HepG2 (cell line): ENCODE measurements at regions not wholly inside any gene's neighbourhood (a gene's known extent, or its start where the extent isn't known, plus 50 kb on each side); places are given as distances from the start of the nearest gene placed in this dataset.

Experiments
- ATAC-seq: fragments of 200-7000 bp; cut with Tn5 transposase; 3 replicates; pipeline ENCODE4 v1.9.1; 2020; ENCODE audit warnings: mild to moderate bottlenecking, moderate library complexity
- BruUV-seq: library from RNA; stranded (reverse); fragments of 400-500 nt; replicated peaks from 2 replicates; lab custom pipeline; 2021; lab: Mats Ljungman, UMichigan
- CTCF ChIA-PET: fragments of 300-600 bp; formaldehyde crosslinking; extraction: SDS; loops from one replicate; lab custom pipeline; 2021; ENCODE audit warnings: low total read pairs, inconsistent platforms, low intra/inter-chr PET ratio; lab: Yijun Ruan, JAX
- POLR2A ChIA-PET: fragments of 350-600 bp; sonication (Branson Sonifier 250); formaldehyde crosslinking; loops from one replicate; lab custom pipeline; 2020; ENCODE audit warnings: antibody characterized with exemption, inconsistent platforms; lab: Yijun Ruan, JAX
- DNase-seq: peaks from one replicate; pipeline ENCODE4 v3.0.0-alpha.2; 2015; ENCODE audit warnings: low spot score
- FAIRE-seq: peaks from 3 replicates; lab custom pipeline; 2011; peaks lifted over from hg19 to GRCh38; lab: Jason Lieb, UNC
- H2AFZ ChIP-seq: one replicate; pipeline ENCODE4 v1.6.1; 2011; ENCODE audit warnings: low read length, inconsistent platforms
- H3K27ac ChIP-seq: fragments of 300-600 bp; 3 replicates; pipeline ENCODE4 v1.8.0; 2011; ENCODE audit warnings: mixed run types, mild to moderate bottlenecking, mixed read lengths, low read length, inconsistent platforms; ENCODE audit not compliant: insufficient read depth; ENCODE audit errors: extremely low read length
- H3K27me3 ChIP-seq, 2 experiments: fragments of 200-600 bp in 1 of 2; 2 replicates in 1 of 2; 3 replicates in 1 of 2; pipeline versions ENCODE4 v1.6.0 to v1.8.0; 2011; ENCODE audit warnings: low read length in 2 of 2, mild to moderate bottlenecking in 2 of 2, moderate library complexity in 2 of 2, inconsistent platforms in 1 of 2; ENCODE audit not compliant: insufficient read depth in 2 of 2, control insufficient read depth in 1 of 2
- H3K36me3 ChIP-seq, 2 experiments: fragments of 200-600 bp in 1 of 2; replicated peaks in 1 of 2; 2 replicates in 1 of 2; 3 replicates in 1 of 2; pipeline versions ENCODE4 v1.5.1 to v1.8.0; 2011; ENCODE audit warnings: low read length in 2 of 2, inconsistent platforms in 1 of 2; ENCODE audit not compliant: insufficient read depth in 2 of 2, control insufficient read depth in 1 of 2
- H3K4me1 ChIP-seq: 2 replicates; pipeline ENCODE4 v1.5.1; 2012; ENCODE audit warnings: low read length, inconsistent platforms; ENCODE audit not compliant: insufficient read depth
- H3K4me2 ChIP-seq: 2 replicates; pipeline ENCODE4 v1.6.0; 2011; ENCODE audit warnings: low read depth, low read length, inconsistent platforms
- H3K4me3 ChIP-seq, 3 experiments: fragments of 200-600 bp in 1 of 3; sonication (generic), shearing (Covaris generic) in 1 of 3; replicated peaks in 1 of 3; 2 replicates each; pipeline ENCODE4 v1.5.1; 2011 to 2016; ENCODE audit warnings: low read length in 3 of 3, inconsistent platforms in 2 of 3, low read depth in 2 of 3, mild to moderate bottlenecking in 2 of 3, control low read depth in 1 of 3, mixed read lengths in 1 of 3; ENCODE audit not compliant: insufficient read depth in 1 of 3
- H3K79me2 ChIP-seq: one replicate; pipeline ENCODE4 v1.6.1; 2011; ENCODE audit warnings: low read length, inconsistent platforms; ENCODE audit not compliant: insufficient read depth
- H3K9ac ChIP-seq: 2 replicates; pipeline ENCODE4 v1.6.0; 2011; ENCODE audit warnings: mild to moderate bottlenecking, low read depth, low read length, inconsistent platforms; ENCODE audit not compliant: insufficient read depth
- H3K9me3 ChIP-seq: 2 replicates; pipeline ENCODE4 v1.5.1; 2012; ENCODE audit warnings: mild to moderate bottlenecking, low read length
- H4K20me1 ChIP-seq: 2 replicates; pipeline ENCODE4 v1.6.0; 2011; ENCODE audit warnings: inconsistent platforms, mild to moderate bottlenecking, low read length, moderate library complexity; ENCODE audit not compliant: insufficient read depth
- EP300 ChIP-seq, 3 experiments: sonication (generic) in 1 of 3; formaldehyde crosslinking in 1 of 3; IDR thresholded peaks; 2 replicates each; pipeline versions ENCODE4 v1.5.1 to v1.6.1; 2011 to 2020; ENCODE audit warnings: low read depth in 2 of 3, low read length in 2 of 3, borderline replicate concordance in 1 of 3, improper control_type of control experiment in 1 of 3, mild to moderate bottlenecking in 1 of 3, missing genetic modification reagents in 1 of 3, moderate library complexity in 1 of 3
- RARA ChIP-seq: IDR thresholded peaks from 2 replicates; pipeline ENCODE4 v1.6.1; 2016; ENCODE audit warnings: missing genetic modification reagents, missing compliant biosample characterization
- SP1 ChIP-seq, 2 experiments: fragments of 450-650 bp in 1 of 2; sonication (generic) in 1 of 2; formaldehyde crosslinking in 1 of 2; IDR thresholded peaks; 2 replicates each; pipeline versions ENCODE4 v1.4.0 to v1.6.1; 2016 to 2020; ENCODE audit warnings: missing genetic modification reagents in 1 of 2
- ZFP1 ChIP-seq: IDR thresholded peaks from 2 replicates; pipeline ENCODE4 v1.6.1; 2016
- ZNF614 ChIP-seq: IDR thresholded peaks from 2 replicates; pipeline ENCODE4 v1.6.1; 2018; ENCODE audit warnings: missing biosample characterization, missing genetic modification reagents, inconsistent platforms, borderline replicate concordance
- ZNF720 ChIP-seq: sonication (generic); formaldehyde crosslinking; IDR thresholded peaks from 2 replicates; pipeline ENCODE4 v1.4.0; 2020; ENCODE audit warnings: missing genetic modification reagents
- WGBS: methylation state at CpG from one replicate; pipeline ENCODE4 v1.1.6; 2017; ENCODE audit warnings: low lambda C conversion rate; 5-methylcytosine and 5-hydroxymethylcytosine counted together
- in situ Hi-C: cut with HindIII; loops from 2 replicates; pipeline ENCODE4 v1.10.0; 2017; ENCODE audit warnings: low pct_unique_long_range_greater_than_20kb; ENCODE audit not compliant: extremely low pct_ligation_motif_present
- intact Hi-C: fragments of 100-400 bp; cut with micrococcal nuclease; formaldehyde crosslinking; loops from one replicate; pipeline ENCODE4 v1.10.0; 2022; ENCODE audit not compliant: unreplicated experiment
- TF ChIP-seq, protein P1 (sequence below): IDR thresholded peaks from 2 replicates; pipeline ENCODE4 v1.6.1; 2016; ENCODE audit warnings: low read depth, missing genetic modification reagents, missing compliant biosample characterization
- TF ChIP-seq, protein P2 (sequence below): sonication (generic); formaldehyde crosslinking; IDR thresholded peaks from 2 replicates; pipeline ENCODE4 v1.8.0; 2022; ENCODE audit warnings: missing genetic modification reagents, low read depth, mild to moderate bottlenecking, borderline replicate concordance

DNA sequence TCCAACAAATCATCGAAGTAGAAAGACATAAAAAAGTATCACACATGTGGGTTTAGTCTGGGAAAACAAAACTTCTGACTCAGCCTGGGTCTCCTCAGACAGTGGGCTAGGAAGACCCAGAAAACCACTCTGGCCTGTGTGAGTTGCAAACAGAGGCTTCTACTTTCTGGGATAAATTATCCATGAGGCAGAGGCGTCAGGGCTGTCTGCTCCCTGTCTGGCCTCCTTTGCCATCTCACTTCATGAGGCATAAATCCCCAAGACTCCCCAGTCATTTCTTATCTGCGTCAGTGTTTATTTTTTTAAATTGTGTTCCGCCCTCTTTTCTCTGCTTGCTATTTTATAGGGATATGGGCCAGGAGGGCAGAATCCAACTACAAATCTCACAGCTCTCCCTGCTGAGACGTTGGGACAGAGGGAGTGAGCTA is 80.6 kb upstream of the TRABD2B start:
- TF ChIP-seq, protein P1, sequence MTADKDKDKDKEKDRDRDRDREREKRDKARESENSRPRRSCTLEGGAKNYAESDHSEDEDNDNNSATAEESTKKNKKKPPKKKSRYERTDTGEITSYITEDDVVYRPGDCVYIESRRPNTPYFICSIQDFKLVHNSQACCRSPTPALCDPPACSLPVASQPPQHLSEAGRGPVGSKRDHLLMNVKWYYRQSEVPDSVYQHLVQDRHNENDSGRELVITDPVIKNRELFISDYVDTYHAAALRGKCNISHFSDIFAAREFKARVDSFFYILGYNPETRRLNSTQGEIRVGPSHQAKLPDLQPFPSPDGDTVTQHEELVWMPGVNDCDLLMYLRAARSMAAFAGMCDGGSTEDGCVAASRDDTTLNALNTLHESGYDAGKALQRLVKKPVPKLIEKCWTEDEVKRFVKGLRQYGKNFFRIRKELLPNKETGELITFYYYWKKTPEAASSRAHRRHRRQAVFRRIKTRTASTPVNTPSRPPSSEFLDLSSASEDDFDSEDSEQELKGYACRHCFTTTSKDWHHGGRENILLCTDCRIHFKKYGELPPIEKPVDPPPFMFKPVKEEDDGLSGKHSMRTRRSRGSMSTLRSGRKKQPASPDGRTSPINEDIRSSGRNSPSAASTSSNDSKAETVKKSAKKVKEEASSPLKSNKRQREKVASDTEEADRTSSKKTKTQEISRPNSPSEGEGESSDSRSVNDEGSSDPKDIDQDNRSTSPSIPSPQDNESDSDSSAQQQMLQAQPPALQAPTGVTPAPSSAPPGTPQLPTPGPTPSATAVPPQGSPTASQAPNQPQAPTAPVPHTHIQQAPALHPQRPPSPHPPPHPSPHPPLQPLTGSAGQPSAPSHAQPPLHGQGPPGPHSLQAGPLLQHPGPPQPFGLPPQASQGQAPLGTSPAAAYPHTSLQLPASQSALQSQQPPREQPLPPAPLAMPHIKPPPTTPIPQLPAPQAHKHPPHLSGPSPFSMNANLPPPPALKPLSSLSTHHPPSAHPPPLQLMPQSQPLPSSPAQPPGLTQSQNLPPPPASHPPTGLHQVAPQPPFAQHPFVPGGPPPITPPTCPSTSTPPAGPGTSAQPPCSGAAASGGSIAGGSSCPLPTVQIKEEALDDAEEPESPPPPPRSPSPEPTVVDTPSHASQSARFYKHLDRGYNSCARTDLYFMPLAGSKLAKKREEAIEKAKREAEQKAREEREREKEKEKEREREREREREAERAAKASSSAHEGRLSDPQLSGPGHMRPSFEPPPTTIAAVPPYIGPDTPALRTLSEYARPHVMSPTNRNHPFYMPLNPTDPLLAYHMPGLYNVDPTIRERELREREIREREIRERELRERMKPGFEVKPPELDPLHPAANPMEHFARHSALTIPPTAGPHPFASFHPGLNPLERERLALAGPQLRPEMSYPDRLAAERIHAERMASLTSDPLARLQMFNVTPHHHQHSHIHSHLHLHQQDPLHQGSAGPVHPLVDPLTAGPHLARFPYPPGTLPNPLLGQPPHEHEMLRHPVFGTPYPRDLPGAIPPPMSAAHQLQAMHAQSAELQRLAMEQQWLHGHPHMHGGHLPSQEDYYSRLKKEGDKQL (CRISPR knock-in tag), result no peak
- no peak for TF ChIP-seq EP300 (IDR thresholded peaks at IDR 0.05; ENCODE audit: low read depth in 2 of 2, low read length in 2 of 2)
- no peak for TF ChIP-seq EP300 (CRISPR knock-in tag; IDR thresholded peaks at IDR 0.05; ENCODE audit: borderline replicate concordance)
- no peak for TF ChIP-seq ZFP1 (CRISPR knock-in tag)
- TF ChIP-seq RARA (CRISPR knock-in tag), result no peak
- TF ChIP-seq, protein P2, sequence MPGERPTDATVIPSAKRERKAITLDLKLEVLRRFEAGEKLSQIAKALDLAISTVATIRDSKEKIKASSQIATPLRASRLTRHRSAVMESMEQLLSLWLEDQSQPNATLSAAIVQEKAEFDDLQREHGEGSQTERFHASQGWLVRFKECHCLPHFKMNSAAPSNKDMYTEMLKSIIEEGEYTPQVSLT (CRISPR knock-in tag), result no peak
- TF ChIP-seq SP1 (IDR thresholded peaks at IDR 0.05), result no peak
- no peak for TF ChIP-seq SP1 (CRISPR knock-in tag; IDR thresholded peaks at IDR 0.05)
- TF ChIP-seq ZNF614 (CRISPR knock-in tag), result no peak
- TF ChIP-seq ZNF720 (CRISPR knock-in tag), result no peak
- no peak overlapping the region for H3K4me2 ChIP-seq
- FAIRE-seq, result no peak
- H3K36me3 ChIP-seq, result no peaks in the 10 kb centered on the region
- no peaks in the 10 kb centered on the region for H3K79me2 ChIP-seq
- WGBS, result 20% methylated on average over 5 of the region's 5 CpGs
- H3K4me1 ChIP-seq, result peaks cover 9% of the 10 kb centered on the region; the same call in 1 of the 2 replicates
- H3K9me3 ChIP-seq, result no peaks in the 10 kb centered on the region
- intact Hi-C loops (no loop called here), in situ Hi-C loops (no loop called here)
- DNase-seq, result no peak
- CTCF ChIA-PET, result no interaction called here
- no TSS peak for BruUV-seq
- POLR2A ChIA-PET, result no interaction called here
- H3K27ac ChIP-seq, result no peak overlapping the region
- H3K9ac ChIP-seq, result no peak overlapping the region
- no peak for ATAC-seq
- H3K27me3 ChIP-seq, result no peaks in the 10 kb centered on the region; a peak in 1 of 5 replicates
- H3K4me3 ChIP-seq, result no peak overlapping the region
- H2AFZ ChIP-seq, result no peak overlapping the region
- no peaks in the 10 kb centered on the region for H4K20me1 ChIP-seq
